Smooth muscle cell (in vitro differentiated cells): ENCODE measurements at regions not wholly inside any gene's neighbourhood (a gene's known extent, or its start where the extent isn't known, plus 50 kb on each side); places are given as distances from the start of the nearest gene placed in this dataset.
A peak's percentile ranks its signal among the peaks of the same experiment; 100 is the strongest.

Experiments
- DNase-seq: peaks from one replicate; lab custom pipeline; 2025; ENCODE audit not compliant: unreplicated experiment; lab: John Stamatoyannopoulos, UW
- H2AFZ ChIP-seq: fragments of 200-600 bp; sonication (generic); 2 replicates; pipeline ENCODE4 v1.6.0; 2016; ENCODE audit warnings: antibody characterized with exemption, low read depth, mild to moderate bottlenecking
- H3F3A ChIP-seq: fragments of 200-600 bp; sonication (generic); 2 replicates; pipeline ENCODE4 v1.6.0; 2017; ENCODE audit warnings: antibody characterized with exemption, low read depth
- H3K27ac ChIP-seq: fragments of 200-600 bp; sonication (generic); 2 replicates; pipeline ENCODE4 v1.5.1; 2016; ENCODE audit warnings: low read depth, mild to moderate bottlenecking
- H3K27me3 ChIP-seq: fragments of 200-600 bp; sonication (generic); 2 replicates; pipeline ENCODE4 v1.6.1; 2016; ENCODE audit warnings: low read depth, mild to moderate bottlenecking
- H3K36me3 ChIP-seq: fragments of 200-600 bp; sonication (generic); 2 replicates; pipeline ENCODE4 v1.5.1; 2016; ENCODE audit warnings: low read depth
- H3K4me1 ChIP-seq: fragments of 200-600 bp; sonication (generic); 2 replicates; pipeline ENCODE4 v1.5.1; 2016; ENCODE audit warnings: low read depth
- H3K4me2 ChIP-seq: fragments of 200-600 bp; sonication (generic); 2 replicates; pipeline ENCODE4 v1.6.0; 2016; ENCODE audit warnings: mild to moderate bottlenecking
- H3K4me3 ChIP-seq: fragments of 200-600 bp; sonication (generic); 2 replicates; pipeline ENCODE4 v1.5.1; 2016; ENCODE audit warnings: mild to moderate bottlenecking
- H3K79me2 ChIP-seq: fragments of 200-600 bp; sonication (generic); 2 replicates; pipeline ENCODE4 v1.6.0; 2016; ENCODE audit warnings: low read depth, mild to moderate bottlenecking
- H3K9ac ChIP-seq: fragments of 200-600 bp; sonication (generic); 2 replicates; pipeline ENCODE4 v1.6.0; 2016; ENCODE audit warnings: low read depth
- H3K9me3 ChIP-seq: fragments of 200-600 bp; sonication (generic); replicated peaks from 2 replicates; pipeline ENCODE4 v1.5.1; 2016; ENCODE audit warnings: low read depth
- H4K20me1 ChIP-seq: fragments of 200-600 bp; sonication (generic); 2 replicates; pipeline ENCODE4 v1.6.0; 2016; ENCODE audit warnings: low read depth
- WGBS: methylation state at CpG from one replicate; pipeline ENCODE4 v1.1.7; 2016; ENCODE audit warnings: low lambda C conversion rate; 5-methylcytosine and 5-hydroxymethylcytosine counted together
- TF ChIP-seq, protein P1 (sequence below): fragments of 200-600 bp; sonication (generic); IDR thresholded peaks from 2 replicates; pipeline ENCODE4 v1.5.1; 2017; ENCODE audit warnings: borderline replicate concordance, mild to moderate bottlenecking, antibody characterized with exemption; ENCODE audit not compliant: insufficient read depth, poor library complexity, severe bottlenecking

DNA sequence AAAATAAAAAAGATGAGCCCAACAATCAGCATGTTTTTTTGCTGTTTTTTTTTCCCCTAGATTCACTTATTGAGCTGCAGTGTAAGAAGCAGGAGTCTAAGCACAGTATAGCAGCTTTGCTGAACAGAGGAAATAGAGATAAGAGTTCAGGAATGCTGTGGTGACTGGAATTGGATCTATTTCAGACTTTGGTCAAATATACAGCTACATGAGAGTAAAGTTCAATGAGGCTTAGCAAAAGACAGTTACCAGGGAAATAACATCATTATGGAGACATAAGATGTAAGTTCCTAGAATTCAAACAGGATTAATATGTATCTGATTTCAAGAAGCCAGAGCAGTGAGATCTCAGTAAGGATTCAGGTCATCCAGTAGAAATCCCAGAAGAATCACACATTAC, 613.0 kb downstream of the RPS29 start:
- H4K20me1 ChIP-seq = no peaks in the 10 kb centered on the region
- H3K79me2 ChIP-seq = no peaks in the 10 kb centered on the region
- H3F3A ChIP-seq = peaks cover 32% of the 10 kb centered on the region
- no peak overlapping the region for H3K4me3 ChIP-seq
- no peaks in the 10 kb centered on the region for H3K36me3 ChIP-seq
- peak overlapping the region; percentile 73 for H3K4me2 ChIP-seq
- peak overlapping the region; percentile 89 for H3K27ac ChIP-seq
- no peaks in the 10 kb centered on the region for H3K27me3 ChIP-seq
- H2AFZ ChIP-seq = no peak overlapping the region
- no peaks in the 10 kb centered on the region for H3K9me3 ChIP-seq
- H3K4me1 ChIP-seq = peaks cover 36% of the 10 kb centered on the region
- TF ChIP-seq, protein P1, sequence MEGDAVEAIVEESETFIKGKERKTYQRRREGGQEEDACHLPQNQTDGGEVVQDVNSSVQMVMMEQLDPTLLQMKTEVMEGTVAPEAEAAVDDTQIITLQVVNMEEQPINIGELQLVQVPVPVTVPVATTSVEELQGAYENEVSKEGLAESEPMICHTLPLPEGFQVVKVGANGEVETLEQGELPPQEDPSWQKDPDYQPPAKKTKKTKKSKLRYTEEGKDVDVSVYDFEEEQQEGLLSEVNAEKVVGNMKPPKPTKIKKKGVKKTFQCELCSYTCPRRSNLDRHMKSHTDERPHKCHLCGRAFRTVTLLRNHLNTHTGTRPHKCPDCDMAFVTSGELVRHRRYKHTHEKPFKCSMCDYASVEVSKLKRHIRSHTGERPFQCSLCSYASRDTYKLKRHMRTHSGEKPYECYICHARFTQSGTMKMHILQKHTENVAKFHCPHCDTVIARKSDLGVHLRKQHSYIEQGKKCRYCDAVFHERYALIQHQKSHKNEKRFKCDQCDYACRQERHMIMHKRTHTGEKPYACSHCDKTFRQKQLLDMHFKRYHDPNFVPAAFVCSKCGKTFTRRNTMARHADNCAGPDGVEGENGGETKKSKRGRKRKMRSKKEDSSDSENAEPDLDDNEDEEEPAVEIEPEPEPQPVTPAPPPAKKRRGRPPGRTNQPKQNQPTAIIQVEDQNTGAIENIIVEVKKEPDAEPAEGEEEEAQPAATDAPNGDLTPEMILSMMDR = no peak
- DNase-seq = no peak
- no peak overlapping the region for H3K9ac ChIP-seq

DNA sequence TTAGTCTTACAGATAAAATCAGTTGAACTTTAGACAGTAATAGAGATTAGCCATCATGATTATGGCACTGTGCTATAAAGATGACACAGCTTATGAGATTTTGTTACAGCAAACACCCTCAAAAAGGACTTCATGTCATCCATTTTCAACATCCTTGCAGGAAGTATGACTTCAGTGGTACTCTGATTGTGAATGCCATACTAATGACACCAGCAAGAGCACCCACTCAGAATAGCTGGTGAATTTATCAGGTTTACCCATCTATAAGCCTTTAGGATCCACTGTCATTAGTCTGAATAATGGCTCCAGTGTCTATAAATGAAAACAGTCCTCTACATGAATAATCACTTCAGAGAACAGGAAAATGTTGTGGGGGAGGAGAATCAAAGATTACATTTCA, 615.2 kb downstream of the RPS29 start:
- no peak for DNase-seq
- Histone ChIP-seq H3K9me3 (no peaks in the 10 kb centered on the region), H3K4me2 (peak overlapping the region; percentile 73), H3K9ac (peak overlapping the region; percentile 44), H3F3A (peaks cover 36% of the 10 kb centered on the region), H3K36me3 (no peaks in the 10 kb centered on the region), H3K27me3 (no peaks in the 10 kb centered on the region), H3K79me2 (no peaks in the 10 kb centered on the region), H4K20me1 (no peaks in the 10 kb centered on the region), H2AFZ (peak overlapping the region; percentile 42), H3K27ac (peak overlapping the region; percentile 89), H3K4me3 (no peak overlapping the region), H3K4me1 (peaks cover 41% of the 10 kb centered on the region)
- TF ChIP-seq, protein P1 = no peak

DNA sequence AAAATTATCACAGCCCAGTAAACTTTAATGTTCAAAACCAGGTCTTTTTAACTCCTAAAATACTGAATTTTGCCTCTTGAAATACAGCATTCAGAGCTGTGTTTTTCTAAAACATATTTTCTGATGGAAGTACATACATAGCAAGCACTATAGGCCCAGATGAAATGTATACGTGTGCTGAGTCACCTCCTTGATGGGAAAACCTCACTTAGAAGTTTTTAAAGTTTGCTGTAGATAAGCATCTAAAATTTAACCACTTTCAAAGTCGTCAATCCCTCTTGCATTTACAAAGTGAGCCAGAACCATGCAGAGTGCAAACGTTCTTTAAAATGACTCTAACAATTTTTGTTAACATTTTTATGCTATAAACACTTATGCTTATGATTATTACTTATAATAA, 618.8 kb downstream of the RPS29 start:
- H3K9me3 ChIP-seq = no peaks in the 10 kb centered on the region

DNA sequence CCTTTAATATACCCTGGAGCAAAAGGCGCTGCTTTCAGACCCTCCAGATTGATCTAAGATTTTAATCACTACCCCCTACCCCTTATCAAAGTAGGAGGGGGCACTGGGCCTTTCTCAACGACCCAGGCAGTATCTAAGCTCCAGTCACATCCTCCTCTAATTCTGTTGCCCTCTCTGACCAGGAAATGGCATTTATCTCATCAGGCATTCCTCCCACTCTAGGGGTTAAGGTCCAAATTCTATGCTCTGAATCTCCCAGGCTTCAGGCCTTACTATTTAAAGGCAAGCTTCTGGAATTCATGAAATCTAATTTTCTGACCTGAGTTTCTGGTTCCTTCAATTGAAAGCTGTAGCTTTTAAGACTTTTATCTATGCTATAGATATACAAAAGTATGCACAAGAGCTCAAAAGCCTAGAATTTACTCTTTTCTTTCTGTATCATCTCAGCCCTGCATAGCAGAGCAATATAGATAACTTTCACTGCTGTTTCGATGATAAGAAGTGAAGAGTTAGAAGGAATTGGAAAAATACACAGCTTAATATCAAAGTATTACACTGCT, 622.9 kb downstream of the RPS29 start:
- H3K36me3 ChIP-seq = no peaks in the 10 kb centered on the region
- no peaks in the 10 kb centered on the region for H3K79me2 ChIP-seq
- H3K9ac ChIP-seq = no peak overlapping the region
- TF ChIP-seq, protein P1 = no peak
- H3K4me3 ChIP-seq = no peak overlapping the region
- H3K27ac ChIP-seq = peak overlapping the region; percentile 70
- DNase-seq = no peak
- H3K4me1 ChIP-seq = peaks cover 4% of the 10 kb centered on the region
- 14% methylated on average over 3 of the region's 3 CpGs for WGBS
- no peaks in the 10 kb centered on the region for H4K20me1 ChIP-seq
- peak overlapping the region; percentile 35 for H3K4me2 ChIP-seq
- H3K27me3 ChIP-seq = no peaks in the 10 kb centered on the region
- H3F3A ChIP-seq = peaks cover 11% of the 10 kb centered on the region
- peak overlapping the region; percentile 46 for H2AFZ ChIP-seq
- H3K9me3 ChIP-seq = no peaks in the 10 kb centered on the region

More for the DNA sequence above, 618.8 kb downstream of the RPS29 start:
- H2AFZ ChIP-seq = no peak overlapping the region
- TF ChIP-seq, protein P1 = no peak
- no peaks in the 10 kb centered on the region for H3K79me2 ChIP-seq
- peaks cover 20% of the 10 kb centered on the region for H3K4me1 ChIP-seq
- no peaks in the 10 kb centered on the region for H3K27me3 ChIP-seq
- H3K27ac ChIP-seq = peak overlapping the region; percentile 89
- H3K4me3 ChIP-seq = no peak overlapping the region
- WGBS = 6% methylated on average over 3 of the region's 3 CpGs
- peak overlapping the region; percentile 45 for H3K4me2 ChIP-seq
- no peak for DNase-seq
- no peaks in the 10 kb centered on the region for H4K20me1 ChIP-seq
- H3K9ac ChIP-seq = no peak overlapping the region
- H3K36me3 ChIP-seq = no peaks in the 10 kb centered on the region
- H3F3A ChIP-seq = peaks cover 24% of the 10 kb centered on the region
